Testis (tissue), 2 donors: ENCODE measurements at regions not wholly inside any gene's neighbourhood (a gene's known extent, or its start where the extent isn't known, plus 50 kb on each side); places are given as distances from the start of the nearest gene placed in this dataset.

Experiments
- CTCF ChIP-seq, 3 experiments: fragments of 450-650 bp in 2 of 3; fragments of 200-600 bp in 1 of 3; sonication (generic) in 1 of 3; IDR thresholded peaks; one replicate each; pipeline ENCODE4 v1.5.1; 2016 to 2019; ENCODE audit warnings: antibody characterized with exemption in 3 of 3, mild to moderate bottlenecking in 2 of 3, moderate library complexity in 1 of 3
- POLR2A ChIP-seq: fragments of 450-650 bp; IDR thresholded peaks from one replicate; pipeline ENCODE4 v1.6.1; 2017; ENCODE audit warnings: antibody characterized with exemption, mild to moderate bottlenecking, moderate library complexity

- no peak for TF ChIP-seq CTCF (IDR thresholded peaks at IDR 0.05)
- TF ChIP-seq POLR2A, result no peak
These were observed 86.8 kb upstream of the NR2F2 start for GRCh38 chr15:96243701-96244100.
